Aorta (tissue), 5 donors: ENCODE measurements at regions not wholly inside any gene's neighbourhood (a gene's known extent, or its start where the extent isn't known, plus 50 kb on each side); places are given as distances from the start of the nearest gene placed in this dataset.

ENCODE experiments used
- ATAC-seq: fragments of 200-7000 bp; cut with Tn5 transposase; one replicate; pipeline ENCODE4 v1.9.1; 2022; ENCODE audit warnings: moderate library complexity; ENCODE audit not compliant: low FRiP score
- DNase-seq, 2 donors: peaks; one replicate each; pipeline ENCODE4 v3.0.0-alpha.2; 2020
- H3K27ac ChIP-seq, 2 donors: one replicate each; pipeline ENCODE4 v1.5.1; 2013; ENCODE audit warnings: low read length in 2 of 2, mild to moderate bottlenecking in 2 of 2, moderate library complexity in 2 of 2, control low read depth in 1 of 2, inconsistent platforms in 1 of 2, low read depth in 1 of 2
- H3K27me3 ChIP-seq, 2 donors: one replicate each; pipeline ENCODE4 v1.6.1; 2013; ENCODE audit warnings: control low read depth in 1 of 2, low read length in 1 of 2, mild to moderate bottlenecking in 1 of 2, moderate library complexity in 1 of 2; ENCODE audit not compliant: insufficient read depth in 2 of 2, control insufficient read depth in 1 of 2
- H3K36me3 ChIP-seq, 2 donors: one replicate each; pipeline ENCODE4 v1.6.1; 2013; ENCODE audit warnings: control low read depth in 1 of 2, low read length in 1 of 2, mild to moderate bottlenecking in 1 of 2; ENCODE audit not compliant: insufficient read depth in 2 of 2, control insufficient read depth in 1 of 2
- H3K4me1 ChIP-seq, 2 donors: one replicate each; pipeline ENCODE4 v1.6.1; 2013; ENCODE audit warnings: low read length in 2 of 2, control low read depth in 1 of 2, mild to moderate bottlenecking in 1 of 2, moderate library complexity in 1 of 2; ENCODE audit not compliant: insufficient read depth in 2 of 2, control insufficient read depth in 1 of 2
- H3K4me3 ChIP-seq, 2 donors: one replicate each; pipeline ENCODE4 v1.5.1; 2013; ENCODE audit warnings: low read length in 2 of 2, control low read depth in 1 of 2, mild to moderate bottlenecking in 1 of 2
- H3K9me3 ChIP-seq: one replicate; pipeline ENCODE4 v1.6.1; 2013; ENCODE audit warnings: mild to moderate bottlenecking, low read length; ENCODE audit not compliant: control insufficient read depth
- WGBS, 2 donors: extraction: QIAGEN DNeasy Blood & Tissue Kit; methylation state at CpG; one replicate each; pipeline ENCODE4 v1.1.7; 2013; 5-methylcytosine and 5-hydroxymethylcytosine counted together
- intact Hi-C, 2 donors: fragments of 100-400 bp; cut with DNase I; formaldehyde crosslinking; loops; one replicate each; pipeline versions ENCODE4 v1.14.2 to v1.15.0; 2022
- donor health status: healthy with polysubstance abuse.
- donor health status: Bipolar disorder and iron deficiency.
- donor health status: DM: no; HTN: no; CAD: no.
- donor health status: DM: no; HTN: no; CAD: no.
- donor health status: DM: yes; HTN: yes; CAD: no.

DNA sequence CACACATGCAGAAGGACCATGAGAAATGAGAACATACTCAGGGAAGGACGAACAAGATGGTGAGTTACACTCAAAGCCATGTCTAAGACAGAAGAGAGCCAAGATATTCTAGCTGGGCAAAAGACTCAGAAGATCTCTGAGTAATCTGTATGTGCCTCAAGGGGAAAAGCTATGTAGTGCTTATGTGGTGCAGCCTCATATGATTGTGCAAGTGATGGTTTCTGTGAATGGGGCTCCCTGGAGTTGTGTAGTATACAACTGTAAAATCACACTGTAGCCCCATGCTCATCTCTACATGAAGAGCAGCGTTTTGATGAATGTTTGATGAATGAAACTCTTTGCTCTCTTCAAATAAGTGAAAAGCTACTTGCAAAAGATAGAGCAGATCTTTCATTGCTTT is 57.5 kb downstream of the OSR1 start:
- 96% methylated on average over 2 of the region's 2 CpGs for WGBS, 2 donors
- no peak overlapping the region for H3K4me3 ChIP-seq
- H3K27me3 ChIP-seq: no peaks in the 10 kb centered on the region
- DNase-seq (no peak), ATAC-seq (no peak)
- no peaks in the 10 kb centered on the region for H3K4me1 ChIP-seq
- no peaks in the 10 kb centered on the region for H3K9me3 ChIP-seq
- intact Hi-C loops: no loop called here
- no peak overlapping the region for H3K27ac ChIP-seq
- peaks cover 0 to 2% of the 10 kb centered on the region in 2 donors for H3K36me3 ChIP-seq

- no peaks in the 10 kb centered on the region for H3K9me3 ChIP-seq
- intact Hi-C loops: no loop called here
- ATAC-seq (no peak), DNase-seq (no peak)
- no peak overlapping the region for H3K27ac ChIP-seq
- peaks cover 0 to 2% of the 10 kb centered on the region in 2 donors for H3K36me3 ChIP-seq
- no peaks in the 10 kb centered on the region for H3K4me1 ChIP-seq
- H3K4me3 ChIP-seq: no peak overlapping the region
- H3K27me3 ChIP-seq: no peaks in the 10 kb centered on the region
These were observed 58.9 kb downstream of the OSR1 start for GRCh38 chr2:19299522-19299921.

DNA sequence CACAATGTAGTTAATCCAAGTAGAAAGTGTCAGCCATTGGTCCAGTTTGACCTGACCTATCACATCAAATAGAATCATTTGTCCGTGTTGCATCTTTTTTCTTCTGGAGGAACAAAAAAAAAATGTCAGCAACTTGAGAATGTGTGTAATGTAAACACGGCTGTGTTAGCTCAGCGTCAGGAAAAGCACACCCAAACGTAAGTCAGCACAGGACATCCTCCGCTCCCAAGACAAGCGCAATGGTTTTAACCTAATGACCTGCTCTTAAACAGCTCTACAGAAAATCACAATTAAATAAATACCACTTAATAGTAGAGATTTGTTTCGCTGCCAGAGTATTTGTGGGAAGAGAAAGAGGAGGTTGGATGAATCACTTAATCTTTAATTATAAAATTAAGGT is 59.4 kb downstream of the OSR1 start:
- DNase-seq (no peak), ATAC-seq (no peak)
- Histone ChIP-seq H3K4me3 (no peak overlapping the region), H3K36me3 (peaks cover 0 to 2% of the 10 kb centered on the region in 2 donors), H3K4me1 (no peaks in the 10 kb centered on the region), H3K9me3 (no peaks in the 10 kb centered on the region), H3K27ac (no peak overlapping the region), H3K27me3 (no peaks in the 10 kb centered on the region)
- WGBS, 2 donors: 88 to 93% methylated on average over 7 of the region's 7 CpGs
- intact Hi-C loops: no loop called here

DNA sequence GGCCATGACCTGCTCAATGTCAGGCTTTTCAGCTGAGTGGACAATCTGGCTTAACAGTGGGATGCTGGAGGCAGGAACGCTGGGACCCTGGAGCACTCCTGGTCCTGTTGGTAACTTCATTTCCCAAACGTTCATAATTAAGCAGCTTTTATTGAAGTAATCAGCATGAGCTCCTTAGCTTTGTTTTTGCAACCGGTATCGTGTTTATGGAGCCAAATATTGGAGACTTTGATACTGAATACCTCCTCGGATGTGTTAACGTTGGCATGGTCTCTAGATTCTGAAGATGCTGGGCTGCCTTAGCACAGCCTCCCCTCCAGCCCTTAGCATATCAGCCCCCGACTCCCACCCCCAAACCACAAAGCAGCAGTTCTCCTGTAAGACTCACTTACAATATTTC is 60.7 kb downstream of the OSR1 start:
- intact Hi-C loops: no loop called here
- ATAC-seq: no peak
- no peaks in the 10 kb centered on the region for H3K27me3 ChIP-seq
- H3K4me1 ChIP-seq: no peaks in the 10 kb centered on the region
- H3K27ac ChIP-seq: no peak overlapping the region
- DNase-seq: no peak
- H3K9me3 ChIP-seq: no peaks in the 10 kb centered on the region
- 66 to 79% methylated on average over 7 of the region's 7 CpGs for WGBS, 2 donors
- no peak overlapping the region for H3K4me3 ChIP-seq
- H3K36me3 ChIP-seq: peaks cover 0 to 2% of the 10 kb centered on the region in 2 donors

DNA sequence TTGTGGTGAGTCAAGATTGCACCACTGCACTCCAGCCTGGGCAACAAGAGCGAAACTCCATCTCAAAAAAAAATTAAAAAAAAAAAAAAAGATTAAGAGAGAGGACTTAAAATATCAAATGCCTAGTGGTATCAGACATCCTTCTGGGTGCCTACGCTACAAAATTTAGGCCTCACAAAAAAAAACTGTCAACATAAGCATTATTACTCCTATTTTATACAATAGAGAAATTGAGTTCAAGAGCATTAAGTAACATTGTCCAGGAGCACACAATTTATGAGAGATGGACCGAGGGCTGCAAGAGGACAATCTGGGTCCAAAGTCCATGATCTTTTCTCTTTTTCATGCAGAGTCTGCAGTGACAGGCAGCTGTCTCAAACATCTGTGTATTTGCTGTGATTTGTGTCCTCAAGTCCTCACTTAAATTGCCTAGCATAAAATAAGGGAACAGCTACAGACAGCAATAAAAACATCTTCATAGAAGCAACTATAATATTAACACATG is 62.4 kb downstream of the OSR1 start:
- 95 to 97% methylated on average over 3 of the region's 3 CpGs for WGBS, 2 donors
- ATAC-seq (no peak), DNase-seq (no peak)
- H3K27me3 ChIP-seq: no peaks in the 10 kb centered on the region
- H3K36me3 ChIP-seq: peaks cover 0 to 2% of the 10 kb centered on the region in 2 donors
- H3K27ac ChIP-seq: no peak overlapping the region
- no peaks in the 10 kb centered on the region for H3K4me1 ChIP-seq
- no peak overlapping the region for H3K4me3 ChIP-seq
- no peaks in the 10 kb centered on the region for H3K9me3 ChIP-seq
- intact Hi-C loops: no loop called here

GRCh38 chr2:19292007-19292406 is 66.4 kb downstream of the OSR1 start:
- no peak overlapping the region for H3K4me3 ChIP-seq
- WGBS, 2 donors: 7 to 14% methylated on average over 5 of the region's 5 CpGs
- no peaks in the 10 kb centered on the region for H3K27me3 ChIP-seq
- intact Hi-C loops: no loop called here
- H3K27ac ChIP-seq: no peak overlapping the region
- H3K9me3 ChIP-seq: no peaks in the 10 kb centered on the region
- H3K4me1 ChIP-seq: peaks cover 0 to 2% of the 10 kb centered on the region in 2 donors
- ATAC-seq (no peak), DNase-seq (no peak)
- H3K36me3 ChIP-seq: no peaks in the 10 kb centered on the region

DNA sequence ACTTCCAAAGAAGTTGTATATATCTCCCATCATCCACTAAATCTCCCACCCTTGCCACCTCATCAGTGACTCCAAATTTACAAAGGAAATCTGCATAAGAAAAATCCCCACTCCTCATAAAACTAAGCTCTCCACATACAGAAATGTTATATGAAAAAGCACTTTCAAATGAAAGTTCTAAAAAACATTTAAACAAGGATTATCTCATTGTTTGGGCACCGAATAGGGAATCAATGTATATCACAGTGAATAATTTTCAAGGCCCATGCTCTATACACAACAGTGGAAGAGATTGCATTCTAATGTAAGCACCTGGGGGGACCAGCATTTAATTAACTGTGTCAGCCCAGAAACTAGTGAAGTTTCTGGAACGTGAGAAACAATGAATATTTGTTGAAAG is 70.1 kb downstream of the OSR1 start:
- Histone ChIP-seq H3K27me3 (no peaks in the 10 kb centered on the region), H3K4me3 (no peak overlapping the region), H3K9me3 (no peaks in the 10 kb centered on the region), H3K27ac (no peak overlapping the region), H3K36me3 (no peaks in the 10 kb centered on the region), H3K4me1 (peaks cover 0 to 2% of the 10 kb centered on the region in 2 donors)
- WGBS, 2 donors: 46 to 49% methylated on average over 2 of the region's 2 CpGs
- no peak for DNase-seq
- intact Hi-C loops: no loop called here
- ATAC-seq: no peak

- DNase-seq (no peak), ATAC-seq (no peak)
- intact Hi-C loops: no loop called here
- Histone ChIP-seq H3K36me3 (no peaks in the 10 kb centered on the region), H3K4me1 (peaks cover 0 to 2% of the 10 kb centered on the region in 2 donors), H3K27me3 (no peaks in the 10 kb centered on the region), H3K4me3 (no peak overlapping the region), H3K9me3 (no peaks in the 10 kb centered on the region), H3K27ac (no peak overlapping the region)
- 69 to 76% methylated on average over 1 of the region's 1 CpG for WGBS, 2 donors
These were observed 71.1 kb downstream of the OSR1 start for GRCh38 chr2:19287324-19287723.

GRCh38 chr2:19282305-19282704 is 76.1 kb downstream of the OSR1 start:
- Histone ChIP-seq H3K27ac (no peak overlapping the region), H3K27me3 (no peaks in the 10 kb centered on the region), H3K9me3 (no peaks in the 10 kb centered on the region), H3K4me3 (no peak overlapping the region), H3K36me3 (no peaks in the 10 kb centered on the region), H3K4me1 (no peaks in the 10 kb centered on the region)
- intact Hi-C loops: no loop called here
- no peak for DNase-seq
- no peak for ATAC-seq
- 82 to 85% methylated on average over 4 of the region's 4 CpGs for WGBS, 2 donors
